Caco-2 (cell line): ENCODE measurements at regions not wholly inside any gene's neighbourhood (a gene's known extent, or its start where the extent isn't known, plus 50 kb on each side); places are given as distances from the start of the nearest gene placed in this dataset.

Experiments used
- BruUV-seq: library from RNA; stranded (reverse); fragments of 400-500 nt; replicated peaks from 2 replicates; lab custom pipeline; 2021; lab: Mats Ljungman, UMichigan
- CTCF ChIA-PET: fragments of 300-600 bp; sonication (Branson Sonifier 250); formaldehyde crosslinking; loops from one replicate; lab custom pipeline; 2022; ENCODE audit warnings: antibody characterized with exemption; lab: Charles Lee
- POLR2A ChIA-PET: fragments of 300-600 bp; sonication (Branson Sonifier 250); formaldehyde crosslinking; loops from one replicate; lab custom pipeline; 2022; ENCODE audit warnings: antibody characterized with exemption; lab: Charles Lee
- DNase-seq, 2 experiments: peaks; one replicate each; pipeline versions ENCODE4 v3.0.0 to v3.0.0-alpha.2; 2020 to 2022
- H3K27me3 ChIP-seq: replicated peaks from 2 replicates; pipeline ENCODE4 v1.6.0; 2011; ENCODE audit warnings: low read length; ENCODE audit not compliant: control insufficient read depth, insufficient read depth
- H3K36me3 ChIP-seq: 2 replicates; pipeline ENCODE4 v1.5.1; 2011; ENCODE audit warnings: low read length; ENCODE audit not compliant: control insufficient read depth, insufficient read depth
- H3K4me1 ChIP-seq: fragments of 250-450 bp; sonication (Bioruptor Pico); 2 replicates; pipeline ENCODE4 v1.5.1; 2020; ENCODE audit warnings: mild to moderate bottlenecking
- H3K4me3 ChIP-seq: 2 replicates; pipeline ENCODE4 v1.5.1; 2011; ENCODE audit warnings: low read depth, mild to moderate bottlenecking, control low read depth, low read length
- H3K9me3 ChIP-seq: fragments of 250-450 bp; sonication (Bioruptor Pico); 2 replicates; pipeline ENCODE4 v1.5.1; 2020; ENCODE audit warnings: mild to moderate bottlenecking, moderate library complexity
- H3K27ac Mint-ChIP-seq: one replicate; pipeline ENCODE4 v1.8.0; 2022; ENCODE audit warnings: mixed read lengths; ENCODE audit not compliant: unreplicated experiment
- H3K27me3 Mint-ChIP-seq: one replicate; pipeline ENCODE4 v1.8.0; 2022; ENCODE audit warnings: mixed read lengths; ENCODE audit not compliant: insufficient read depth, unreplicated experiment
- H3K36me3 Mint-ChIP-seq: one replicate; pipeline ENCODE4 v1.8.0; 2022; ENCODE audit warnings: mild to moderate bottlenecking, mixed read lengths; ENCODE audit not compliant: insufficient read depth, unreplicated experiment
- H3K4me1 Mint-ChIP-seq: one replicate; pipeline ENCODE4 v1.8.0; 2022; ENCODE audit warnings: low read depth, mixed read lengths; ENCODE audit not compliant: unreplicated experiment
- H3K4me3 Mint-ChIP-seq: one replicate; pipeline ENCODE4 v1.8.0; 2022; ENCODE audit warnings: mild to moderate bottlenecking, moderate library complexity, mixed read lengths; ENCODE audit not compliant: unreplicated experiment
- H3K9me3 Mint-ChIP-seq: one replicate; pipeline ENCODE4 v1.8.0; 2022; ENCODE audit warnings: mixed read lengths; ENCODE audit not compliant: unreplicated experiment
- CTCF ChIP-seq, 2 experiments: fragments of 200-600 bp in 1 of 2; IDR thresholded peaks; 1 replicate in 1 of 2; 2 replicates in 1 of 2; pipeline versions ENCODE4 v1.5.1 to v1.8.0; 2011 to 2022; ENCODE audit warnings: antibody characterized with exemption in 1 of 2, control low read depth in 1 of 2, inconsistent platforms in 1 of 2, low read depth in 1 of 2, low read length in 1 of 2, mild to moderate bottlenecking in 1 of 2, moderate library complexity in 1 of 2; ENCODE audit not compliant: insufficient read depth in 1 of 2, severe bottlenecking in 1 of 2, unreplicated experiment in 1 of 2
- intact Hi-C: fragments of 100-400 bp; cut with micrococcal nuclease; formaldehyde crosslinking; loops from one replicate; pipeline ENCODE4 v1.10.0; 2022; ENCODE audit not compliant: unreplicated experiment

- no peaks in the 10 kb centered on the region for H3K4me1 ChIP-seq
- TF ChIP-seq CTCF (IDR thresholded peaks at IDR 0.05; ENCODE audit: insufficient read depth in 1 of 2, low read depth in 1 of 2, low read length in 1 of 2, severe bottlenecking in 1 of 2, unreplicated experiment in 1 of 2) = no peak
- H3K27me3 ChIP-seq = no peaks in the 10 kb centered on the region
- H3K36me3 ChIP-seq = no peaks in the 10 kb centered on the region
- H3K27ac Mint-ChIP-seq = no peak overlapping the region
- intact Hi-C loops = no loop called here
- no peak for DNase-seq
- no peaks in the 10 kb centered on the region for H3K9me3 Mint-ChIP-seq
- H3K36me3 Mint-ChIP-seq = peaks cover 4% of the 10 kb centered on the region
- CTCF ChIA-PET = no interaction called here
- POLR2A ChIA-PET = no interaction called here
- H3K27me3 Mint-ChIP-seq = no peaks in the 10 kb centered on the region
- no peaks in the 10 kb centered on the region for H3K9me3 ChIP-seq
- no peak overlapping the region for H3K4me3 ChIP-seq
- H3K4me3 Mint-ChIP-seq = no peak overlapping the region
- no TSS peak for BruUV-seq
- H3K4me1 Mint-ChIP-seq = no peaks in the 10 kb centered on the region
Measured at GRCh38 chr1:38128926-38129453, 82.4 kb upstream of the POU3F1 start.

DNA sequence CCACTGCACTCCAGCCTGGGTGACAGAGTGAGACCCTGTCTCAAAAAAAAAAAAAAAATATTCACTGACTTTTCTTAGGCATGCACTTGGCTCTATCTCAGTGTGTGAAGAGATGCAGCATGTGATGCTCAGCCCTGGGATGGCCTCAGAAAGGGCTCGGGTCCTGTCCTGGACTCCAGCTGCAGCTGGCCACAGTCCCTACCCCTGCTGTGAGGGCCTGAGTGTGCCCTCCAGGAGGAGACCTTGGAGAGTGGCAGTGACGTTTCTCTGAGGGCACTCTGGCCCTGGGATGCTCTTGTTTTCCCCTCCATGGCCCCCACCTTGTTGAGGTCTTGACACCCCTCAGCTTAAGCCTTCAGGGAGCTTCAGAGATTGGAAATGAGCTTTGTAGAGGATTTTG is 81.9 kb upstream of the POU3F1 start:
- Histone ChIP-seq H3K4me1 (no peaks in the 10 kb centered on the region), H3K36me3 (no peaks in the 10 kb centered on the region), H3K9me3 (no peaks in the 10 kb centered on the region), H3K4me3 (no peak overlapping the region), H3K27me3 (no peaks in the 10 kb centered on the region)
- no peaks in the 10 kb centered on the region for H3K9me3 Mint-ChIP-seq
- no peaks in the 10 kb centered on the region for H3K4me1 Mint-ChIP-seq
- H3K27ac Mint-ChIP-seq = no peak overlapping the region
- peaks cover 4% of the 10 kb centered on the region for H3K36me3 Mint-ChIP-seq
- no peak overlapping the region for H3K4me3 Mint-ChIP-seq
- POLR2A ChIA-PET = no interaction called here
- no peak for DNase-seq
- TF ChIP-seq CTCF (IDR thresholded peaks at IDR 0.05; ENCODE audit: insufficient read depth in 1 of 2, low read depth in 1 of 2, low read length in 1 of 2, severe bottlenecking in 1 of 2, unreplicated experiment in 1 of 2) = no peak
- H3K27me3 Mint-ChIP-seq = no peaks in the 10 kb centered on the region
- BruUV-seq = no TSS peak
- CTCF ChIA-PET = no interaction called here
- intact Hi-C loops = no loop called here

DNA sequence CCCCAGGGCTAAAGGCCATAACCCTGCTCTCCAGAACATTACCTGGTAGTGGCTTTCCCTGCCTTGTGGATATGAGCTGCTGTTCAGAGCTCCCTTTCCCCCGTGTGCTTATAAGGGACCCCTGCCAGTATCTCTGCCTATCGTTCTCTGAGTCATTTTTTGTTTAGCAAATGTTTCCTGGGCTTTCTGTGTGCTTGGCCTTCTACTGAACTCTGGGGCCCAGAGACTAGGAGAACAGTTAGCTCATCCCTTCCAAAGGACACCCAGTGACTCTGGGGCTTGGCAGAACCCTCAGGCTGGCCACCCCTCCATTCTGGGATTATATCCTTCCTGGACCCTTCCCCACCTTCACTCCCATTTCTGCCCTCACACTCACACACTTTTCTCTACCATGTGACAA is 80.8 kb upstream of the POU3F1 start:
- H3K4me1 ChIP-seq = no peaks in the 10 kb centered on the region
- Mint-ChIP-seq H3K4me1 (no peaks in the 10 kb centered on the region), H3K27ac (no peak overlapping the region), H3K36me3 (peaks cover 4% of the 10 kb centered on the region), H3K4me3 (no peak overlapping the region), H3K27me3 (no peaks in the 10 kb centered on the region), H3K9me3 (no peaks in the 10 kb centered on the region)
- H3K27me3 ChIP-seq = no peaks in the 10 kb centered on the region
- no peaks in the 10 kb centered on the region for H3K36me3 ChIP-seq
- DNase-seq = no peak
- POLR2A ChIA-PET = no interaction called here
- no peaks in the 10 kb centered on the region for H3K9me3 ChIP-seq
- TF ChIP-seq CTCF (IDR thresholded peaks at IDR 0.05; ENCODE audit: insufficient read depth in 1 of 2, low read depth in 1 of 2, low read length in 1 of 2, severe bottlenecking in 1 of 2, unreplicated experiment in 1 of 2) = no peak
- H3K4me3 ChIP-seq = no peak overlapping the region
- intact Hi-C loops = no loop called here
- no TSS peak for BruUV-seq
- CTCF ChIA-PET = no interaction called here
